K562 (cell line): ENCODE measurements at regions not wholly inside any gene's neighbourhood (a gene's known extent, or its start where the extent isn't known, plus 50 kb on each side); places are given as distances from the start of the nearest gene placed in this dataset.

Experiments used
- ATAC-seq: fragments of 200-7000 bp; cut with Tn5 transposase; 3 replicates; pipeline ENCODE4 v1.9.1; 2020; ENCODE audit warnings: moderate library complexity
- BruUV-seq: library from RNA; stranded (reverse); fragments of 400-500 nt; replicated peaks from 2 replicates; lab custom pipeline; 2021; lab: Mats Ljungman, UMichigan
- CTCF ChIA-PET: fragments of 300-600 bp; formaldehyde crosslinking; extraction: SDS; loops from one replicate; lab custom pipeline; 2021; ENCODE audit warnings: low intra/inter-chr PET ratio; lab: Yijun Ruan, JAX
- POLR2A ChIA-PET: fragments of 300-600, 350-650 bp; sonication (Branson Sonifier 250); formaldehyde crosslinking; extraction: SDS; loops from one replicate; lab custom pipeline; 2021; ENCODE audit warnings: antibody characterized with exemption, inconsistent platforms; lab: Yijun Ruan, JAX
- DNase-seq, 4 experiments: peaks; one replicate each; pipeline versions ENCODE4 v3.0.0 to v3.0.0-alpha.2; 2011 to 2018; ENCODE audit warnings: low spot score in 3 of 4, mixed read lengths in 3 of 4; ENCODE audit errors: extremely low read depth in 1 of 4
- FAIRE-seq: peaks from 2 replicates; lab custom pipeline; 2011; peaks lifted over from hg19 to GRCh38; lab: Jason Lieb, UNC
- H2AFZ ChIP-seq: 2 replicates; pipeline ENCODE4 v1.6.0; 2011; ENCODE audit warnings: low read depth, low read length, control low read depth, inconsistent platforms
- H3K27ac ChIP-seq: fragments of 200-600 bp; 3 replicates; pipeline ENCODE4 v1.8.0; 2011; ENCODE audit warnings: low read depth, mild to moderate bottlenecking, control low read depth, inconsistent platforms, low read length, moderate library complexity, mixed read lengths; ENCODE audit errors: extremely low read depth
- H3K27me3 ChIP-seq, 2 experiments: fragments of 300-600 bp in 1 of 2; 2 replicates in 1 of 2; 3 replicates in 1 of 2; pipeline versions ENCODE4 v1.6.0 to v1.8.0; 2011; ENCODE audit warnings: inconsistent platforms in 2 of 2, low read length in 2 of 2, mild to moderate bottlenecking in 1 of 2, mixed read lengths in 1 of 2, moderate library complexity in 1 of 2; ENCODE audit not compliant: control insufficient read depth in 2 of 2, insufficient read depth in 2 of 2
- H3K36me3 ChIP-seq: fragments of 300-600 bp; 3 replicates; pipeline ENCODE4 v1.8.0; 2011; ENCODE audit warnings: mild to moderate bottlenecking, low read length, inconsistent platforms; ENCODE audit not compliant: control insufficient read depth, insufficient read depth
- H3K4me1 ChIP-seq, 2 experiments: fragments of 200-600 bp in 1 of 2; replicated peaks in 1 of 2; 2 replicates in 1 of 2; 3 replicates in 1 of 2; pipeline versions ENCODE4 v1.5.1 to v1.8.0; 2011; ENCODE audit warnings: inconsistent platforms in 2 of 2, low read length in 2 of 2, mild to moderate bottlenecking in 1 of 2, mixed read lengths in 1 of 2, moderate library complexity in 1 of 2; ENCODE audit not compliant: control insufficient read depth in 2 of 2, insufficient read depth in 2 of 2
- H3K4me2 ChIP-seq: 2 replicates; pipeline ENCODE4 v1.6.1; 2011; ENCODE audit warnings: low read length, control low read depth, inconsistent platforms, mixed read lengths; ENCODE audit not compliant: insufficient read depth
- H3K4me3 ChIP-seq: fragments of 200-600 bp; sonication (generic), shearing (Covaris generic); 2 replicates; pipeline ENCODE4 v1.5.1; 2016; ENCODE audit warnings: control low read depth, inconsistent platforms
- H3K79me2 ChIP-seq: fragments of 200-600 bp; 3 replicates; pipeline ENCODE4 v1.8.0; 2011; ENCODE audit warnings: low read length, inconsistent platforms; ENCODE audit not compliant: control insufficient read depth, insufficient read depth
- H3K9ac ChIP-seq, 2 experiments: 2 replicates each; pipeline versions ENCODE4 v1.6.0 to v1.6.1; 2011; ENCODE audit warnings: low read depth in 2 of 2, low read length in 2 of 2, control low read depth in 1 of 2, inconsistent platforms in 1 of 2, mild to moderate bottlenecking in 1 of 2, mixed read lengths in 1 of 2; ENCODE audit not compliant: insufficient read depth in 1 of 2
- H3K9me1 ChIP-seq: one replicate; pipeline ENCODE4 v1.6.0; 2011; ENCODE audit warnings: inconsistent platforms, mild to moderate bottlenecking, low read length, moderate library complexity; ENCODE audit not compliant: control insufficient read depth, insufficient read depth
- H3K9me3 ChIP-seq: replicated peaks from 2 replicates; pipeline ENCODE4 v1.5.1; 2011; ENCODE audit warnings: low read depth, low read length, inconsistent platforms; ENCODE audit not compliant: control insufficient read depth, insufficient read depth
- H4K20me1 ChIP-seq: replicated peaks from 2 replicates; pipeline ENCODE4 v1.6.1; 2011; ENCODE audit warnings: low read length, inconsistent platforms, mixed read lengths; ENCODE audit not compliant: control insufficient read depth, insufficient read depth
- BCLAF1 ChIP-seq, 2 experiments: fragments of 450-650 bp in 1 of 2; IDR thresholded peaks; 2 replicates each; pipeline ENCODE4 v1.6.1; 2011 to 2017; ENCODE audit warnings: low read depth in 2 of 2, antibody characterized with exemption in 1 of 2, borderline replicate concordance in 1 of 2, low read length in 1 of 2, mild to moderate bottlenecking in 1 of 2, mixed read lengths in 1 of 2; ENCODE audit not compliant: control insufficient read depth in 1 of 2
- ELF1 ChIP-seq: fragments of 200-800 bp; sonication (Bioruptor generic); IDR thresholded peaks from 2 replicates; pipeline ENCODE4 v1.6.1; 2016; ENCODE audit warnings: missing genetic modification characterization, missing compliant biosample characterization
- KLF1 ChIP-seq: fragments of 450-650 bp; IDR thresholded peaks from 2 replicates; pipeline ENCODE4 v1.6.1; 2016; ENCODE audit warnings: missing genetic modification characterization, missing compliant biosample characterization
- MTA2 ChIP-seq: fragments of 450-650 bp; IDR thresholded peaks from 2 replicates; pipeline ENCODE4 v1.6.1; 2016; ENCODE audit warnings: low read depth
- MTF1 ChIP-seq: fragments of 250-450 bp; sonication (Bioruptor Pico); IDR thresholded peaks from 2 replicates; pipeline ENCODE4 v1.9.0; 2021; ENCODE audit warnings: moderate library complexity, mild to moderate bottlenecking, inconsistent platforms, borderline replicate concordance
- NR2F6 ChIP-seq: fragments of 450-650 bp; formaldehyde crosslinking; IDR thresholded peaks from 2 replicates; pipeline ENCODE4 v1.4.0; 2020; ENCODE audit warnings: mild to moderate bottlenecking
- PCBP2 ChIP-seq: fragments of 200-400 bp; formaldehyde crosslinking; IDR thresholded peaks from 2 replicates; pipeline ENCODE4 v1.6.1; 2018; ENCODE audit warnings: low read length, low read depth, mild to moderate bottlenecking, moderate library complexity; ENCODE audit not compliant: poor library complexity, severe bottlenecking
- TCFL5 ChIP-seq: fragments of 250-450 bp; sonication (Bioruptor Pico); conservative IDR thresholded peaks from 2 replicates; pipeline ENCODE4 v1.6.1; 2021; ENCODE audit warnings: mild to moderate bottlenecking, moderate library complexity, matching md5 sums
- TSC22D4 ChIP-seq: fragments of 450-650 bp; IDR thresholded peaks from 2 replicates; pipeline ENCODE4 v1.6.1; 2016; ENCODE audit warnings: missing genetic modification characterization, missing biosample characterization, control low read depth
- ZC3H8 ChIP-seq: fragments of 450-650 bp; IDR thresholded peaks from 2 replicates; pipeline ENCODE4 v1.6.1; 2017
- ZFP91 ChIP-seq: sonication (generic); formaldehyde crosslinking; IDR thresholded peaks from 2 replicates; pipeline ENCODE4 v1.8.0; 2022; ENCODE audit warnings: mild to moderate bottlenecking, missing genetic modification reagents
- ZNF140 ChIP-seq: fragments of 250-450 bp; sonication (Bioruptor Pico); IDR thresholded peaks from 2 replicates; pipeline ENCODE4 v1.8.0; 2021; ENCODE audit warnings: moderate library complexity, mild to moderate bottlenecking, inconsistent platforms
- ZNF609 ChIP-seq: sonication (generic); formaldehyde crosslinking; IDR thresholded peaks from 2 replicates; pipeline ENCODE4 v1.8.1; 2023; ENCODE audit warnings: missing genetic modification reagents, mild to moderate bottlenecking, borderline replicate concordance
- WGBS: fragments of 100-300 bp; shearing (Covaris generic); methylation state at CpG from one replicate; pipeline ENCODE4 v1.1.6; 2016; ENCODE audit warnings: low coverage, mixed read lengths; ENCODE audit not compliant: insufficient coverage; ENCODE audit errors: missing lambda C conversion rate; 5-methylcytosine and 5-hydroxymethylcytosine counted together
- in situ Hi-C: fragments of 300-500 bp; cut with MboI; formaldehyde crosslinking; loops from 4 replicates; pipeline ENCODE4 v1.15.0; 2018; ENCODE audit warnings: inconsistent platforms, mixed read lengths
- intact Hi-C: fragments of 100-400 bp; cut with micrococcal nuclease; formaldehyde crosslinking; loops from 2 replicates; pipeline ENCODE4 v1.14.2; 2022

GRCh38 chr14:87063181-87063580 lies 929.8 kb downstream of the GALC start:
- Histone ChIP-seq H3K9me3 (no peaks in the 10 kb centered on the region), H3K27ac (no peak overlapping the region), H3K4me3 (no peak overlapping the region), H3K27me3 (no peaks in the 10 kb centered on the region), H3K79me2 (no peaks in the 10 kb centered on the region), H3K9me1 (no peaks in the 10 kb centered on the region), H2AFZ (no peak overlapping the region), H3K4me1 (no peaks in the 10 kb centered on the region), H4K20me1 (no peaks in the 10 kb centered on the region), H3K36me3 (no peaks in the 10 kb centered on the region), H3K4me2 (no peak overlapping the region), H3K9ac (no peak overlapping the region)
- no peak for ATAC-seq
- CTCF ChIA-PET = no interaction called here
- 0% methylated on average over 1 of the region's 1 CpG for WGBS
- intact Hi-C loops = no loop called here
- in situ Hi-C loops = no loop called here
- DNase-seq = no peak
- BruUV-seq = no TSS peak
- POLR2A ChIA-PET = no interaction called here
- no peak for FAIRE-seq
- no peak for TF ChIP-seq KLF1 (tag)
- TF ChIP-seq MTF1 (CRISPR knock-in tag) = no peak
- no peak for TF ChIP-seq ZC3H8
- no peak for TF ChIP-seq NR2F6 (CRISPR knock-in tag)
- no peak for TF ChIP-seq ZNF609
- no peak for TF ChIP-seq TCFL5
- TF ChIP-seq BCLAF1 (IDR thresholded peaks at IDR 0.05; ENCODE audit: borderline replicate concordance in 1 of 2, control insufficient read depth in 1 of 2, low read depth in 2 of 2, low read length in 1 of 2) = no peak
- no peak for TF ChIP-seq ZNF140 (CRISPR knock-in tag)
- no peak for TF ChIP-seq ELF1 (tag)
- TF ChIP-seq TSC22D4 (tag) = no peak
- TF ChIP-seq PCBP2 = no peak
- TF ChIP-seq MTA2 = no peak
- TF ChIP-seq ZFP91 = no peak
